GM18861 (cell line): ENCODE measurements at regions not wholly inside any gene's neighbourhood (a gene's known extent, or its start where the extent isn't known, plus 50 kb on each side); places are given as distances from the start of the nearest gene placed in this dataset.
A peak's percentile ranks its signal among the peaks of the same experiment; 100 is the strongest.

Experiments
- ATAC-seq: cut with Tn5 transposase; IDR thresholded peaks from one replicate; pipeline ENCODE4 v1.9.1; 2021; ENCODE audit not compliant: unreplicated experiment

GRCh38 chr12:41777064-41777790 lies 367.4 kb downstream of the GXYLT1 start:
- ATAC-seq: no peak

- ATAC-seq: no peak
Measured at GRCh38 chr12:41772478-41772877, 372.2 kb downstream of the GXYLT1 start.

- peak; percentile 77 for ATAC-seq
Measured at GRCh38 chr12:41769810-41770209, 374.9 kb downstream of the GXYLT1 start.

GRCh38 chr12:41768456-41768855 lies 376.2 kb downstream of the GXYLT1 start:
- no peak for ATAC-seq

GRCh38 chr12:41762691-41763090 lies 382.0 kb downstream of the GXYLT1 start:
- no peak for ATAC-seq

GRCh38 chr12:41745593-41745992 lies 399.1 kb downstream of the GXYLT1 start:
- no peak for ATAC-seq

GRCh38 chr12:41743835-41744234 lies 400.8 kb downstream of the GXYLT1 start:
- ATAC-seq: no peak

- ATAC-seq: no peak
Measured at GRCh38 chr12:41739066-41739465, 405.6 kb downstream of the GXYLT1 start.

GRCh38 chr12:41737423-41737822 lies 407.3 kb downstream of the GXYLT1 start:
- no peak for ATAC-seq

GRCh38 chr12:41736436-41736835 lies 408.2 kb downstream of the GXYLT1 start:
- ATAC-seq: no peak

- no peak for ATAC-seq
Measured at GRCh38 chr12:41731691-41732090, 413.0 kb downstream of the GXYLT1 start.

- no peak for ATAC-seq
Measured at GRCh38 chr12:41731061-41731460, 413.6 kb downstream of the GXYLT1 start.

- ATAC-seq: no peak
Measured at GRCh38 chr12:41724216-41724615, 420.5 kb downstream of the GXYLT1 start.

- no peak for ATAC-seq
Measured at GRCh38 chr12:41719214-41719613, 425.5 kb downstream of the GXYLT1 start.

- ATAC-seq: no peak
Measured at GRCh38 chr12:41715256-41715655, 429.4 kb downstream of the GXYLT1 start.

- ATAC-seq: no peak
Measured at GRCh38 chr12:41709463-41710285, 435.0 kb downstream of the GXYLT1 start.

- ATAC-seq: no peak
Measured at GRCh38 chr12:41709012-41709411, 435.7 kb downstream of the GXYLT1 start.

- no peak for ATAC-seq
Measured at GRCh38 chr12:41706376-41706775, 438.3 kb downstream of the GXYLT1 start.

- ATAC-seq: no peak
Measured at GRCh38 chr12:41701943-41702601, 442.6 kb downstream of the GXYLT1 start.

GRCh38 chr12:41700940-41701339 lies 443.7 kb downstream of the GXYLT1 start:
- ATAC-seq: no peak

GRCh38 chr12:41699658-41700057 lies 445.0 kb downstream of the GXYLT1 start:
- no peak for ATAC-seq

- no peak for ATAC-seq
Measured at GRCh38 chr12:41697161-41697560, 447.5 kb downstream of the GXYLT1 start.
